GM13977 (cell line): ENCODE measurements at regions not wholly inside any gene's neighbourhood (a gene's known extent, or its start where the extent isn't known, plus 50 kb on each side); places are given as distances from the start of the nearest gene placed in this dataset.
"Not testable (repeated sequence)": the region's sequence is repeated elsewhere in the genome, so short reads cannot be mapped to it uniquely, and the experiment has no call there.

Source experiments
- DNase-seq: peaks from one replicate; pipeline ENCODE4 v3.0.0; 2012; ENCODE audit warnings: low spot score
- CTCF ChIP-seq: IDR thresholded peaks from 2 replicates; pipeline ENCODE4 v1.5.1; 2012; ENCODE audit warnings: mild to moderate bottlenecking, control low read depth; ENCODE audit not compliant: insufficient read depth; ENCODE audit errors: extremely low read depth, missing control alignments
- in situ Hi-C: fragments of 300-500 bp; cut with MboI; formaldehyde crosslinking; loops from one replicate; pipeline ENCODE4 v1.12.0; 2022; ENCODE audit warnings: low sequenced_read_pairs, low pct_unique_long_range_greater_than_20kb, mixed read lengths, inconsistent platforms; ENCODE audit not compliant: unreplicated experiment

- in situ Hi-C loops = no loop called here
- no peak for DNase-seq
- TF ChIP-seq CTCF = no peak
Measured at GRCh38 chr1:194624833-194625232, 1438.4 kb upstream of the B3GALT2 start.

- no peak for DNase-seq
- TF ChIP-seq CTCF = no peak
- in situ Hi-C loops = no loop called here
Measured at GRCh38 chr1:194618101-194618500, 1431.7 kb upstream of the B3GALT2 start.

GRCh38 chr1:194617272-194617671, 1430.9 kb upstream of the B3GALT2 start:
- not testable (repeated sequence) for DNase-seq

GRCh38 chr1:194616835-194617234, 1430.4 kb upstream of the B3GALT2 start:
- TF ChIP-seq CTCF = no peak
- in situ Hi-C loops = no loop called here
- DNase-seq = no peak

More at GRCh38 chr1:194617272-194617671, 1430.9 kb upstream of the B3GALT2 start:
- in situ Hi-C loops = not testable (repeated sequence)

- no peak for TF ChIP-seq CTCF
- in situ Hi-C loops = no loop called here
- DNase-seq = no peak
Measured at GRCh38 chr1:194602184-194602583, 1415.8 kb upstream of the B3GALT2 start.

- no peak for TF ChIP-seq CTCF
- DNase-seq = no peak
- in situ Hi-C loops = no loop called here
Measured at GRCh38 chr1:194600716-194601115, 1414.3 kb upstream of the B3GALT2 start.

GRCh38 chr1:194598098-194598497, 1411.7 kb upstream of the B3GALT2 start:
- in situ Hi-C loops = no loop called here
- DNase-seq = no peak
- no peak for TF ChIP-seq CTCF
